Small intestine (tissue), 7 donors: ENCODE measurements at regions not wholly inside any gene's neighbourhood (a gene's known extent, or its start where the extent isn't known, plus 50 kb on each side); places are given as distances from the start of the nearest gene placed in this dataset.

ENCODE experiments used
- DNase-seq, 2 donors: peaks; one replicate each; pipeline versions ENCODE4 v3.0.0 to v3.0.0-alpha.2; 2013
- FAIRE-seq: peaks from 2 replicates; lab custom pipeline; 2012; peaks lifted over from hg19 to GRCh38; lab: Jason Lieb, UNC
- H3K27ac ChIP-seq, 3 donors: one replicate each; pipeline ENCODE4 v1.5.1; 2013; ENCODE audit warnings: low read length in 2 of 3, mild to moderate bottlenecking in 2 of 3, control low read depth in 1 of 3, inconsistent platforms in 1 of 3, low read depth in 1 of 3, moderate library complexity in 1 of 3
- H3K27me3 ChIP-seq, 3 donors: one replicate each; pipeline ENCODE4 v1.6.1; 2013; ENCODE audit warnings: low read length in 3 of 3, inconsistent platforms in 1 of 3; ENCODE audit not compliant: control insufficient read depth in 3 of 3, insufficient read depth in 3 of 3
- H3K36me3 ChIP-seq, 3 donors: one replicate each; pipeline ENCODE4 v1.6.1; 2013; ENCODE audit warnings: low read length in 3 of 3, inconsistent platforms in 1 of 3, low read depth in 1 of 3, mild to moderate bottlenecking in 1 of 3, moderate library complexity in 1 of 3; ENCODE audit not compliant: control insufficient read depth in 3 of 3, insufficient read depth in 2 of 3
- H3K4me1 ChIP-seq, 3 donors: one replicate each; pipeline ENCODE4 v1.6.1; 2013; ENCODE audit warnings: low read length in 2 of 3, inconsistent platforms in 1 of 3, low read depth in 1 of 3, mild to moderate bottlenecking in 1 of 3, moderate library complexity in 1 of 3; ENCODE audit not compliant: control insufficient read depth in 3 of 3, insufficient read depth in 2 of 3
- H3K4me3 ChIP-seq, 3 donors: one replicate each; pipeline ENCODE4 v1.5.1; 2013; ENCODE audit warnings: low read length in 3 of 3, control low read depth in 1 of 3, inconsistent platforms in 1 of 3, low read depth in 1 of 3, mild to moderate bottlenecking in 1 of 3, moderate library complexity in 1 of 3
- H3K9me3 ChIP-seq, 2 donors: one replicate each; pipeline ENCODE4 v1.6.1; 2013; ENCODE audit warnings: low read depth in 1 of 2, low read length in 1 of 2; ENCODE audit not compliant: control insufficient read depth in 2 of 2, insufficient read depth in 1 of 2
- WGBS, 3 donors: extraction: QIAGEN DNeasy Blood & Tissue Kit; methylation state at CpG; one replicate each; pipeline ENCODE4 v1.1.7; 2013; 5-methylcytosine and 5-hydroxymethylcytosine counted together
- donor health status: healthy with polysubstance abuse.
- donor health status: control.
- donor health status: control.
- donor health status: Bipolar disorder and iron deficiency.
- donor health status: healthy.

GRCh38 chr4:175273995-175274753, 356.0 kb downstream of the ADAM29 start:
- Histone ChIP-seq H3K9me3 (no peaks in the 10 kb centered on the region), H3K27me3 (no peaks in the 10 kb centered on the region), H3K36me3 (no peaks in the 10 kb centered on the region), H3K4me3 (no peak overlapping the region), H3K4me1 (no peaks in the 10 kb centered on the region), H3K27ac (no peak overlapping the region)
- FAIRE-seq (no peak), DNase-seq (no peak)
- 53 to 67% (median 62%) methylated on average over 4 of the region's 4 CpGs for WGBS, 3 donors

GRCh38 chr4:175277816-175278215, 359.7 kb downstream of the ADAM29 start:
- 71 to 82% (median 75%) methylated on average over 7 of the region's 7 CpGs for WGBS, 3 donors

GRCh38 chr4:175280153-175280552, 362.0 kb downstream of the ADAM29 start:
- Histone ChIP-seq H3K36me3 (no peaks in the 10 kb centered on the region), H3K4me1 (no peaks in the 10 kb centered on the region), H3K4me3 (no peak overlapping the region), H3K9me3 (no peaks in the 10 kb centered on the region), H3K27ac (no peak overlapping the region), H3K27me3 (no peaks in the 10 kb centered on the region)
- DNase-seq, result no peak
- no peak for FAIRE-seq
- WGBS, 3 donors, result 84 to 97% (median 91%) methylated on average over 2 of the region's 2 CpGs

More at GRCh38 chr4:175277816-175278215, 359.7 kb downstream of the ADAM29 start:
- no peak overlapping the region for H3K27ac ChIP-seq
- no peaks in the 10 kb centered on the region for H3K27me3 ChIP-seq
- no peak overlapping the region for H3K4me3 ChIP-seq
- no peaks in the 10 kb centered on the region for H3K9me3 ChIP-seq
- H3K36me3 ChIP-seq, result no peaks in the 10 kb centered on the region
- no peaks in the 10 kb centered on the region for H3K4me1 ChIP-seq
- DNase-seq (no peak), FAIRE-seq (no peak)

DNA sequence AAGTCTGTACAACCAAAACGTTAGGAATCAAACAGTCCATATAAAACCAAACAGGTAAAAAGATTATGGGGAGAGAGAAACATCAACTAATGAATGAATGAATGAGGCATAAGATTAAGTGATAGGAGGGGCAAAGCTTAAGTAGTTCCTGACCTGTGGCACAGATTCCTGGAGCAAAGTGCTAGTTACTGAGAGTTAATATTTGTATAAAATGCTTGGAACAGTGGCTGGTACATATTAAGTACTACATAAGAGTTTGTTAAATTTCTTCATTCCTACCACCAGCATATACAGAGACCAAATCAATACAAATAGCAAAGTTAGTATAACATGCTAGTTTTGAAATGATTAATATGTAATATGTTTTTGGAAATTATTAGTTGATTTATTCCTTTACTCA, 363.7 kb downstream of the ADAM29 start:
- H3K27me3 ChIP-seq, result no peaks in the 10 kb centered on the region
- no peak overlapping the region for H3K4me3 ChIP-seq
- H3K9me3 ChIP-seq, result no peaks in the 10 kb centered on the region
- no peak for DNase-seq
- no peaks in the 10 kb centered on the region for H3K4me1 ChIP-seq
- H3K36me3 ChIP-seq, result no peaks in the 10 kb centered on the region
- 14 to 56% (median 41%) methylated on average over 1 of the region's 1 CpG for WGBS, 3 donors
- no peak for FAIRE-seq
- no peak overlapping the region for H3K27ac ChIP-seq

- Histone ChIP-seq H3K4me1 (no peaks in the 10 kb centered on the region), H3K4me3 (no peak overlapping the region), H3K9me3 (no peaks in the 10 kb centered on the region), H3K36me3 (no peaks in the 10 kb centered on the region), H3K27ac (no peak overlapping the region), H3K27me3 (no peaks in the 10 kb centered on the region)
- DNase-seq (no peak), FAIRE-seq (no peak)
- WGBS, 3 donors, result 84 to 90% (median 90%) methylated on average over 9 of the region's 9 CpGs
Observed at GRCh38 chr4:175282407-175282806, 364.2 kb downstream of the ADAM29 start.

GRCh38 chr4:175290401-175290800, 372.2 kb downstream of the ADAM29 start:
- Histone ChIP-seq H3K36me3 (no peaks in the 10 kb centered on the region), H3K9me3 (no peaks in the 10 kb centered on the region), H3K27ac (no peak overlapping the region), H3K27me3 (no peaks in the 10 kb centered on the region), H3K4me3 (no peak overlapping the region), H3K4me1 (no peaks in the 10 kb centered on the region)
- WGBS, 3 donors, result 53 to 67% (median 64%) methylated on average over 3 of the region's 3 CpGs
- no peak for DNase-seq
- FAIRE-seq, result no peak

DNA sequence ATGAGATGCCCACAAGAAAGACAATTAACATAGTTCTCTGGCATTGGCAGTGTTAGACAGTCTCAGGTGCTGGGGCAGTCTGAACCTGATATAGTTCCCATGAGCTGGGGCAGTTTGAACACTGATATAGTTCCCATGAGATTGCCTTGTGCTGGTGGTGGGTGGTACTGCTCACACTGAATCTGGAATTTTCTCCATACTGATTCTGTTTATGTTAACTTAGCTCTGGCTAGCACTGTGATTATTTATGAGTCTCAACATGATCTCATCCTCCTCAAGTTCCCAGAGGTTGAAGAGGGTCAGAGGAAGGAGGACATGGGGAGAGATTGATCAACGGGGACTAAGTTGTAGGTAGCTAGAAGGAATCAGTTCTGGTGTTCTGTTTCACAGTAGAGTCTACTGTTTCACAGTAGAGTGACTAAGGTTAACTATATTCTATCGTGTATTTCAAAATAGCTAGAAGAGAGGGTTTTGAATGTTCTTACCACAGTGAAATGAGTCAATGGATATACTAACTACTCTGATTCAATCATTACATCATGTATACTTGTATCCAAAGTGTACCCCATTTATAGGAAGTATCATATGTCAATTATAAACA, 379.9 kb downstream of the ADAM29 start:
- DNase-seq (no peak), FAIRE-seq (no peak)
- WGBS, 3 donors, result 73 to 79% (median 73%) methylated on average over 2 of the region's 2 CpGs
- Histone ChIP-seq H3K4me3 (no peak overlapping the region), H3K27me3 (no peaks in the 10 kb centered on the region), H3K36me3 (no peaks in the 10 kb centered on the region), H3K27ac (no peak overlapping the region), H3K9me3 (no peaks in the 10 kb centered on the region), H3K4me1 (no peaks in the 10 kb centered on the region)

DNA sequence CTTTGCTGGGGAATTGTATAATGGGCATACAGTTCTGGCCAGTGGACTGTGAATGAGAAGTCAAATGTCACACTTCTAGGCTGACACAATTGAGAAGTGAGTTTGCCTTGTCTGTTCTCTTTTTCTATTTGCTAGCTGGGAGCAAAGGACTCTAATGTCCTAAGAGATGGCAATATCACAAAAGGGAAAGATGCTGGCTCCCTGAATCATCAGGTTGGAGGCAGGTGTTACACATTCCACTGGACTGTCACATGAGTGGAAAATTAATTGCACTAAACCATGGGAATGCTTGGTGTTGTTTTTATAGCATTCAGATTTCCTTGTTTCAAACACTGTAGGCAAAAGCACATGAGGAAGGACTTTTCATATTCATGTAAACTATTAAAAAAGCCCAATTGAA, 388.3 kb downstream of the ADAM29 start:
- DNase-seq, result no peak
- no peak overlapping the region for H3K4me3 ChIP-seq
- no peak for FAIRE-seq
- H3K36me3 ChIP-seq, result no peaks in the 10 kb centered on the region
- H3K4me1 ChIP-seq, result no peaks in the 10 kb centered on the region
- no peak overlapping the region for H3K27ac ChIP-seq
- no peaks in the 10 kb centered on the region for H3K9me3 ChIP-seq
- no peaks in the 10 kb centered on the region for H3K27me3 ChIP-seq
